Tibial nerve (tissue), 4 donors: ENCODE measurements at regions not wholly inside any gene's neighbourhood (a gene's known extent, or its start where the extent isn't known, plus 50 kb on each side); places are given as distances from the start of the nearest gene placed in this dataset.

Experiments
- DNase-seq, 2 donors: peaks; one replicate each; pipeline ENCODE4 v3.0.0-alpha.2; 2019; ENCODE audit warnings: low spot score in 2 of 2
- H3K27ac ChIP-seq, 4 donors: fragments of 200-600 bp; sonication (generic) in 3 of 4; one replicate each; pipeline ENCODE4 v1.5.1; 2017 to 2019; ENCODE audit warnings: mild to moderate bottlenecking in 1 of 4
- H3K27me3 ChIP-seq, 2 donors: fragments of 200-600 bp; sonication (generic) in 1 of 2; one replicate each; pipeline versions ENCODE4 v1.5.1 to v1.6.0; 2017 to 2019
- H3K36me3 ChIP-seq, 3 donors: fragments of 200-600 bp; sonication (generic); one replicate each; pipeline ENCODE4 v1.5.1; 2018 to 2019
- H3K4me1 ChIP-seq, 4 donors: fragments of 200-600 bp; sonication (generic) in 3 of 4; one replicate each; pipeline ENCODE4 v1.5.1; 2017 to 2019
- H3K4me3 ChIP-seq, 4 donors: fragments of 200-600 bp; sonication (generic) in 3 of 4; one replicate each; pipeline ENCODE4 v1.5.1; 2017 to 2019; ENCODE audit warnings: mild to moderate bottlenecking in 1 of 4, moderate library complexity in 1 of 4
- H3K9me3 ChIP-seq, 4 donors: fragments of 200-600 bp; sonication (generic) in 3 of 4; one replicate each; pipeline ENCODE4 v1.5.1; 2017 to 2019
- CTCF ChIP-seq, 5 experiments: fragments of 200-600 bp in 3 of 5; fragments of 450-650 bp in 2 of 5; sonication (generic) in 3 of 5; IDR thresholded peaks; one replicate each; pipeline ENCODE4 v1.5.1; 2016 to 2019; ENCODE audit warnings: antibody characterized with exemption in 5 of 5, mild to moderate bottlenecking in 3 of 5, moderate library complexity in 2 of 5
- EP300 ChIP-seq, 2 donors: sonication (generic); formaldehyde crosslinking; IDR thresholded peaks; one replicate each; pipeline ENCODE4 v1.6.1; 2017; ENCODE audit warnings: antibody characterized with exemption in 2 of 2, mild to moderate bottlenecking in 1 of 2
- POLR2A ChIP-seq, 2 donors: fragments of 450-650 bp; IDR thresholded peaks; one replicate each; pipeline ENCODE4 v1.6.1; 2017; ENCODE audit warnings: antibody characterized with exemption in 2 of 2, mild to moderate bottlenecking in 2 of 2, moderate library complexity in 2 of 2
- WGBS, 2 donors: methylation state at CpG; one replicate each; pipeline ENCODE4 v1.1.5; 2018; 5-methylcytosine and 5-hydroxymethylcytosine counted together

GRCh38 chr2:22729466-22729865 is 655.5 kb upstream of the KLHL29 start:
- 51 to 57% methylated on average over 5 of the region's 5 CpGs for WGBS, 2 donors
- Histone ChIP-seq H3K4me3 (no peak overlapping the region), H3K27me3 (no peaks in the 10 kb centered on the region), H3K27ac (no peak overlapping the region), H3K4me1 (no peaks in the 10 kb centered on the region), H3K36me3 (no peaks in the 10 kb centered on the region), H3K9me3 (peaks cover 0 to 30% (median 2%) of the 10 kb centered on the region in 4 donors)
- DNase-seq = no peak
- no peak for TF ChIP-seq EP300 (IDR thresholded peaks at IDR 0.05)

GRCh38 chr2:22734373-22735045 is 650.5 kb upstream of the KLHL29 start:
- H3K4me3 ChIP-seq = no peak overlapping the region
- no peak for DNase-seq
- H3K27ac ChIP-seq = peak overlapping the region in 1 of 4 donors; percentile 11
- H3K27me3 ChIP-seq = no peaks in the 10 kb centered on the region
- no peak for TF ChIP-seq EP300 (IDR thresholded peaks at IDR 0.05)
- TF ChIP-seq POLR2A (IDR thresholded peaks at IDR 0.05) = no peak
- TF ChIP-seq CTCF (IDR thresholded peaks at IDR 0.05) = no peak
- WGBS, 2 donors = 95 to 96% methylated on average over 1 of the region's 1 CpG
- peaks cover 0 to 6% (median 0%) of the 10 kb centered on the region in 4 donors for H3K9me3 ChIP-seq
- peaks cover 0 to 12% (median 0%) of the 10 kb centered on the region in 4 donors for H3K4me1 ChIP-seq
- H3K36me3 ChIP-seq = no peaks in the 10 kb centered on the region

GRCh38 chr2:22737144-22737543 is 647.8 kb upstream of the KLHL29 start:
- H3K27me3 ChIP-seq = no peaks in the 10 kb centered on the region
- H3K9me3 ChIP-seq = peaks cover 0 to 5% (median 0%) of the 10 kb centered on the region in 4 donors
- no peak for DNase-seq
- 67 to 71% methylated on average over 3 of the region's 3 CpGs for WGBS, 2 donors
- no peak overlapping the region for H3K27ac ChIP-seq
- H3K36me3 ChIP-seq = no peaks in the 10 kb centered on the region
- no peak overlapping the region for H3K4me3 ChIP-seq
- peaks cover 0 to 28% (median 1%) of the 10 kb centered on the region in 4 donors for H3K4me1 ChIP-seq
- TF ChIP-seq CTCF (IDR thresholded peaks at IDR 0.05) (no peak), EP300 (IDR thresholded peaks at IDR 0.05) (no peak), POLR2A (IDR thresholded peaks at IDR 0.05) (no peak)

GRCh38 chr2:22741216-22741615 is 643.8 kb upstream of the KLHL29 start:
- TF ChIP-seq EP300 (IDR thresholded peaks at IDR 0.05) (no peak), POLR2A (IDR thresholded peaks at IDR 0.05) (no peak), CTCF (IDR thresholded peaks at IDR 0.05) (no peak)
- Histone ChIP-seq H3K9me3 (no peaks in the 10 kb centered on the region), H3K4me3 (no peak overlapping the region), H3K27ac (no peak overlapping the region), H3K4me1 (peaks cover 0 to 16% (median 1%) of the 10 kb centered on the region in 4 donors), H3K36me3 (no peaks in the 10 kb centered on the region), H3K27me3 (no peaks in the 10 kb centered on the region)
- whole genome bisulfite sequencing, 2 donors = 26 to 43% methylated on average over 3 of the region's 3 CpGs
- DNase-seq = no peak

GRCh38 chr2:22748909-22749308 is 636.1 kb upstream of the KLHL29 start:
- Histone ChIP-seq H3K36me3 (no peaks in the 10 kb centered on the region), H3K4me3 (no peak overlapping the region), H3K4me1 (no peaks in the 10 kb centered on the region), H3K9me3 (no peaks in the 10 kb centered on the region), H3K27ac (no peak overlapping the region), H3K27me3 (no peaks in the 10 kb centered on the region)
- no peak for DNase-seq
- TF ChIP-seq POLR2A (IDR thresholded peaks at IDR 0.05) (no peak), CTCF (IDR thresholded peaks at IDR 0.05) (no peak), EP300 (IDR thresholded peaks at IDR 0.05) (no peak)
- WGBS, 2 donors = 83 to 92% methylated on average over 1 of the region's 1 CpG
